ENCODE measurements at regions not wholly inside any gene's neighbourhood (a gene's known extent, or its start where the extent isn't known, plus 50 kb on each side); places are given as distances from the start of the nearest gene placed in this dataset.

DNA sequence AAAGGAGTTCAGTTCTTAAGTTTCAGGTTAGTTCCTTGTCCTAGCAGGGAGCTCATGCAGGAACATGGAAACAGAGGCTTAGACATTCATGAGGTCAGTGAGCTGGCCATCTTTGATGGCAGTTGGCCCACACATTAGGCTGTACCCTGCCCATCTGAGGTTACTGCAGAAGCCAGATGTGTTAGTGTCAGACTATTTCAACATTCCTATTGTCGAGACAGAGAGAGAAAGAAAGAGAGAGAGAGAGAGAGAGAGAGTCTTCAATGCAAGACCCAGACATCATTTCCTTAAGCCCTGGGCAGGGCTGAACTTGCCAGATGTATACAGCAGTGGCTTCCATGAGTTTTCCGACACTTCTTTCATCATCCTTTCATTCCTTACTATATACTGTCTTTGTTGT is 91.3 kb downstream of the PPP1R2C start:
- ATAC-seq (ENCODE audit: insufficient read depth, low FRiP score) (no peak), DNase-seq (no peak)
- 67 to 90% methylated on average over 2 of the region's 2 CpGs for WGBS, 2 donors
- Histone ChIP-seq H3K9me3 (ENCODE audit: control insufficient read depth in 4 of 4, insufficient read depth in 3 of 4, low read length in 3 of 4) (no peaks in the 10 kb centered on the region), H3K27ac (ENCODE audit: low read depth in 1 of 2, low read length in 1 of 2) (no peak overlapping the region), H3K4me3 (no peak overlapping the region), H3K27me3 (ENCODE audit: control insufficient read depth in 3 of 3, insufficient read depth in 3 of 3, low read length in 2 of 3) (peaks cover 0 to 7% (median 3%) of the 10 kb centered on the region in 3 donors), H3K36me3 (ENCODE audit: control insufficient read depth in 4 of 4, insufficient read depth in 4 of 4, low read length in 4 of 4) (no peaks in the 10 kb centered on the region), H3K9ac (ENCODE audit: insufficient read depth in 1 of 2, low read length in 2 of 2) (no peak overlapping the region), H3K4me1 (ENCODE audit: control insufficient read depth in 5 of 5, insufficient read depth in 5 of 5, low read length in 5 of 5) (no peaks in the 10 kb centered on the region)
- TF ChIP-seq, protein P1, sequence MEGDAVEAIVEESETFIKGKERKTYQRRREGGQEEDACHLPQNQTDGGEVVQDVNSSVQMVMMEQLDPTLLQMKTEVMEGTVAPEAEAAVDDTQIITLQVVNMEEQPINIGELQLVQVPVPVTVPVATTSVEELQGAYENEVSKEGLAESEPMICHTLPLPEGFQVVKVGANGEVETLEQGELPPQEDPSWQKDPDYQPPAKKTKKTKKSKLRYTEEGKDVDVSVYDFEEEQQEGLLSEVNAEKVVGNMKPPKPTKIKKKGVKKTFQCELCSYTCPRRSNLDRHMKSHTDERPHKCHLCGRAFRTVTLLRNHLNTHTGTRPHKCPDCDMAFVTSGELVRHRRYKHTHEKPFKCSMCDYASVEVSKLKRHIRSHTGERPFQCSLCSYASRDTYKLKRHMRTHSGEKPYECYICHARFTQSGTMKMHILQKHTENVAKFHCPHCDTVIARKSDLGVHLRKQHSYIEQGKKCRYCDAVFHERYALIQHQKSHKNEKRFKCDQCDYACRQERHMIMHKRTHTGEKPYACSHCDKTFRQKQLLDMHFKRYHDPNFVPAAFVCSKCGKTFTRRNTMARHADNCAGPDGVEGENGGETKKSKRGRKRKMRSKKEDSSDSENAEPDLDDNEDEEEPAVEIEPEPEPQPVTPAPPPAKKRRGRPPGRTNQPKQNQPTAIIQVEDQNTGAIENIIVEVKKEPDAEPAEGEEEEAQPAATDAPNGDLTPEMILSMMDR (IDR thresholded peaks at IDR 0.05; ENCODE audit: control extremely low read depth, extremely low read depth): no peak

DNA sequence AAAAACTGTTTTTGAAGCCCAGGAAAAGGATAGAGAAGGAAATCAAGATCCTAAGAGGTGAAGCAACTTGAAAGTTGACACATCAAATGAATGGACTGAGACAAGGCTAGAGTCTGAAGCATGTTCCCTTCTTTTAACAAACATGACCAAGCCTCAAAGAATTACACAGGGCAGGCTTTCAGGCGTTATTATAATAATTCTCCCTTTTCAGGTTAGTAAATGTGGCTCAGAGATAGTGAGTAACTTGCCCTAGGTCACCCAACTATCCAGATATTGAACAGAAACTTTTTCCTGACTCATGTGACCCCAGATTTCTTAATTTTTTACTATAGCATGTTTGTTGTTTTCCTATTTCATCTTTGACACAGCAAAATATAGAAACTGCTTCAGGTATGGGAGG is 91.7 kb downstream of the PPP1R2C start:
- H3K4me3 ChIP-seq: no peak overlapping the region
- no peaks in the 10 kb centered on the region for H3K9me3 ChIP-seq (ENCODE audit: control insufficient read depth in 4 of 4, insufficient read depth in 3 of 4, low read length in 3 of 4)
- H3K4me1 ChIP-seq (ENCODE audit: control insufficient read depth in 5 of 5, insufficient read depth in 5 of 5, low read length in 5 of 5): no peaks in the 10 kb centered on the region
- TF ChIP-seq, protein P1 (IDR thresholded peaks at IDR 0.05; ENCODE audit: control extremely low read depth, extremely low read depth): no peak
- peaks cover 0 to 7% (median 3%) of the 10 kb centered on the region in 3 donors for H3K27me3 ChIP-seq (ENCODE audit: control insufficient read depth in 3 of 3, insufficient read depth in 3 of 3, low read length in 2 of 3)
- DNase-seq (no peak), ATAC-seq (ENCODE audit: insufficient read depth, low FRiP score) (no peak)
- 53 to 72% methylated on average over 1 of the region's 1 CpG for WGBS, 2 donors
- H3K27ac ChIP-seq (ENCODE audit: low read depth in 1 of 2, low read length in 1 of 2): no peak overlapping the region
- H3K36me3 ChIP-seq (ENCODE audit: control insufficient read depth in 4 of 4, insufficient read depth in 4 of 4, low read length in 4 of 4): no peaks in the 10 kb centered on the region
- no peak overlapping the region for H3K9ac ChIP-seq (ENCODE audit: insufficient read depth in 1 of 2, low read length in 2 of 2)

DNA sequence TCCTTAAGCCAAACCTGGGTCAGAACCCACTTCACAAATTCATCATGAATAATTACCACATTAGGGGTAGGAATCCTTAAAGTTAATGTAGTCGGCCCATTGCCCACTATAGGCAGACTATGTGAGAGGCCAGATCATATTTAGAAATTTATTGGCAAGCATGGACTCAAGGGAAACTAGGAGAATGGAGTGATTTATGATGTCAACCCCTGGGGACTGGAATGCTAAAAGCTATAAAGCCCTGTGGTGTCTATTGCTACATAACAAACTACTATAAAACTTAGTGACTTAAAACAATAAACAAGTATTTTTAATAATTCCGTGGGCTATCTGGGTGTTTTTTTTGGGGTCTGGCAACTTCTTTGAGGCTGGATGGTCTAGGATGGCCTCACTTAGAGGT is 93.9 kb downstream of the PPP1R2C start:
- Histone ChIP-seq H3K27ac (ENCODE audit: low read depth in 1 of 2, low read length in 1 of 2) (no peak overlapping the region), H3K9ac (ENCODE audit: insufficient read depth in 1 of 2, low read length in 2 of 2) (no peak overlapping the region), H3K9me3 (ENCODE audit: control insufficient read depth in 4 of 4, insufficient read depth in 3 of 4, low read length in 3 of 4) (no peaks in the 10 kb centered on the region), H3K4me1 (ENCODE audit: control insufficient read depth in 5 of 5, insufficient read depth in 5 of 5, low read length in 5 of 5) (peaks cover 0 to 3% (median 0%) of the 10 kb centered on the region in 5 donors), H3K36me3 (ENCODE audit: control insufficient read depth in 4 of 4, insufficient read depth in 4 of 4, low read length in 4 of 4) (no peaks in the 10 kb centered on the region), H3K4me3 (no peak overlapping the region), H3K27me3 (ENCODE audit: control insufficient read depth in 3 of 3, insufficient read depth in 3 of 3, low read length in 2 of 3) (peaks cover 0 to 11% (median 3%) of the 10 kb centered on the region in 3 donors)
- DNase-seq (no peak), ATAC-seq (ENCODE audit: insufficient read depth, low FRiP score) (no peak)
- TF ChIP-seq, protein P1 (IDR thresholded peaks at IDR 0.05; ENCODE audit: control extremely low read depth, extremely low read depth): no peak
- 78 to 94% methylated on average over 2 of the region's 2 CpGs for WGBS, 2 donors

DNA sequence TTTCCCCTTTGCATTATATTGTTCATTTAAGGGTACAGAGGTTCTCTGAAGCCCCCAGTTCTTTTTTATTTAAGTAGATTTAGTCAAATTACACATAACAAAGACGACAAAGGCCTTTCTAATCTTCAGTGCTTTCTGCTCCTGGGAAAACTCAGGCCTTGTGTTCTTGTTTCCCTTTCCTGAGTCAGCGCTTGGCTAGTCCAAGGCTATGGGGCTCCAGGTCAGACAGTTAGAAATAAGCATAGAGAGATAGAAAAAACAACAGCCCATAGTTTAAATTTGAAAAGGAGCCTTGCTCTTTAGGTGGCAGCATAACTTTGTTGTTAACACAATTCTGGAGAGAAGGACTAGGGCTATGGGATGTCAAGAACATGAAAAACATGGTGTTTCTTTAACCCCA is 97.3 kb downstream of the PPP1R2C start:
- Histone ChIP-seq H3K4me1 (ENCODE audit: control insufficient read depth in 5 of 5, insufficient read depth in 5 of 5, low read length in 5 of 5) (peaks cover 0 to 3% (median 0%) of the 10 kb centered on the region in 5 donors), H3K27ac (ENCODE audit: low read depth in 1 of 2, low read length in 1 of 2) (no peak overlapping the region), H3K9me3 (ENCODE audit: control insufficient read depth in 4 of 4, insufficient read depth in 3 of 4, low read length in 3 of 4) (no peaks in the 10 kb centered on the region), H3K9ac (ENCODE audit: insufficient read depth in 1 of 2, low read length in 2 of 2) (no peak overlapping the region), H3K27me3 (ENCODE audit: control insufficient read depth in 3 of 3, insufficient read depth in 3 of 3, low read length in 2 of 3) (peaks cover 0 to 15% (median 0%) of the 10 kb centered on the region in 3 donors), H3K36me3 (ENCODE audit: control insufficient read depth in 4 of 4, insufficient read depth in 4 of 4, low read length in 4 of 4) (no peaks in the 10 kb centered on the region), H3K4me3 (no peak overlapping the region)
- TF ChIP-seq, protein P1 (IDR thresholded peaks at IDR 0.05; ENCODE audit: control extremely low read depth, extremely low read depth): no peak
- WGBS, 2 donors: 53 to 82% methylated on average over 2 of the region's 2 CpGs
- ATAC-seq (ENCODE audit: insufficient read depth, low FRiP score): no peak
- peak in 2 of 3 donors; percentile 69 to 76 for DNase-seq

Data from lung (tissue), 11 donors.